Endothelial cell of umbilical vein (primary cell): ENCODE measurements at regions not wholly inside any gene's neighbourhood (a gene's known extent, or its start where the extent isn't known, plus 50 kb on each side); places are given as distances from the start of the nearest gene placed in this dataset.

ENCODE experiments used
- BruUV-seq: library from RNA; stranded (reverse); fragments of 400-500 nt; replicated peaks from 2 replicates; lab custom pipeline; 2021; lab: Mats Ljungman, UMichigan
- CTCF ChIA-PET: fragments of 300-600, 350-600 bp; sonication (Branson Sonifier 250); formaldehyde crosslinking; loops from one replicate; lab custom pipeline; 2021; ENCODE audit warnings: antibody characterized with exemption, inconsistent platforms; lab: Charles Lee
- POLR2A ChIA-PET: fragments of 300-600, 350-600 bp; sonication (Branson Sonifier 250); formaldehyde crosslinking; loops from one replicate; lab custom pipeline; 2021; ENCODE audit warnings: antibody characterized with exemption, inconsistent platforms; lab: Charles Lee
- DNase-seq: peaks from one replicate; pipeline ENCODE4 v3.0.0-alpha.2; 2011; ENCODE audit warnings: low read depth, low spot score
- FAIRE-seq: peaks from 2 replicates; lab custom pipeline; 2011; peaks lifted over from hg19 to GRCh38; lab: Jason Lieb, UNC
- H2AFZ ChIP-seq: 2 replicates; pipeline ENCODE4 v1.6.0; 2012; ENCODE audit warnings: low read depth, low read length, control low read depth, inconsistent platforms
- H3K27ac ChIP-seq: 2 replicates; pipeline ENCODE4 v1.5.1; 2011; ENCODE audit warnings: low read depth, mild to moderate bottlenecking, control low read depth, low read length, moderate library complexity; ENCODE audit not compliant: insufficient read depth
- H3K27me3 ChIP-seq, 2 experiments: 2 replicates each; pipeline versions ENCODE4 v1.6.0 to v1.6.1; 2011; ENCODE audit warnings: low read length in 2 of 2, mixed read lengths in 1 of 2; ENCODE audit not compliant: control insufficient read depth in 2 of 2, insufficient read depth in 2 of 2
- H3K36me3 ChIP-seq, 2 experiments: 2 replicates in 1 of 2; 3 replicates in 1 of 2; pipeline ENCODE4 v1.5.1; 2011; ENCODE audit warnings: low read length in 2 of 2, mild to moderate bottlenecking in 1 of 2, moderate library complexity in 1 of 2; ENCODE audit not compliant: control insufficient read depth in 2 of 2, insufficient read depth in 2 of 2; ENCODE audit errors: extremely low read depth in 1 of 2
- H3K4me1 ChIP-seq: 3 replicates; pipeline ENCODE4 v1.5.1; 2011; ENCODE audit warnings: mild to moderate bottlenecking, low read length; ENCODE audit not compliant: control insufficient read depth, insufficient read depth; ENCODE audit errors: extremely low read depth
- H3K4me2 ChIP-seq: 2 replicates; pipeline ENCODE4 v1.6.1; 2011; ENCODE audit warnings: low read length, control low read depth, mixed read lengths; ENCODE audit not compliant: insufficient read depth
- H3K4me3 ChIP-seq, 3 experiments: fragments of 200-600 bp in 1 of 3; sonication (generic), shearing (Covaris generic) in 1 of 3; replicated peaks in 1 of 3; 2 replicates each; pipeline ENCODE4 v1.5.1; 2011 to 2016; ENCODE audit warnings: control low read depth in 3 of 3, low read length in 3 of 3, mild to moderate bottlenecking in 2 of 3, inconsistent platforms in 1 of 3, low read depth in 1 of 3, moderate library complexity in 1 of 3; ENCODE audit not compliant: insufficient read depth in 1 of 3
- H3K79me2 ChIP-seq: 2 replicates; pipeline ENCODE4 v1.6.0; 2012; ENCODE audit warnings: low read length, inconsistent platforms; ENCODE audit not compliant: control insufficient read depth, insufficient read depth
- H3K9ac ChIP-seq: replicated peaks from 2 replicates; pipeline ENCODE3; 2011; ENCODE audit warnings: low read length, control low read depth; ENCODE audit not compliant: insufficient read depth; ENCODE audit errors: extremely low read depth
- H3K9me1 ChIP-seq: replicated peaks from 3 replicates; pipeline ENCODE4 v1.6.0; 2011; ENCODE audit warnings: mild to moderate bottlenecking, low read length; ENCODE audit not compliant: control insufficient read depth, insufficient read depth; ENCODE audit errors: extremely low read depth
- H3K9me3 ChIP-seq: replicated peaks from 2 replicates; pipeline ENCODE4 v1.5.1; 2012; ENCODE audit warnings: low read length, inconsistent platforms; ENCODE audit not compliant: control insufficient read depth, insufficient read depth
- H4K20me1 ChIP-seq: replicated peaks from 2 replicates; pipeline ENCODE3; 2011; ENCODE audit warnings: mild to moderate bottlenecking, low read length; ENCODE audit not compliant: control insufficient read depth, insufficient read depth; ENCODE audit errors: extremely low read depth
- CTCF ChIP-seq, 2 donors: IDR thresholded peaks; 1 replicate in 1 of 2; 2 replicates in 1 of 2; pipeline ENCODE4 v1.5.1; 2011; ENCODE audit warnings: low read length in 2 of 2, mild to moderate bottlenecking in 2 of 2, moderate library complexity in 2 of 2, control low read depth in 1 of 2, inconsistent platforms in 1 of 2, low read depth in 1 of 2; ENCODE audit not compliant: insufficient read depth in 1 of 2; ENCODE audit errors: extremely low read depth in 1 of 2
- EZH2 ChIP-seq: IDR thresholded peaks from 2 replicates; pipeline ENCODE4 v1.6.1; 2012; ENCODE audit warnings: borderline replicate concordance, low read depth, mild to moderate bottlenecking, moderate library complexity, low read length, inconsistent platforms; ENCODE audit not compliant: severe bottlenecking
- FOS ChIP-seq: IDR thresholded peaks from 2 replicates; pipeline ENCODE4 v1.6.1; 2011; ENCODE audit warnings: mild to moderate bottlenecking, low read length, moderate library complexity, borderline replicate concordance; ENCODE audit not compliant: insufficient read depth
- GATA2 ChIP-seq: IDR thresholded peaks from 2 replicates; pipeline ENCODE4 v1.7.0; 2011; ENCODE audit warnings: low read depth, mild to moderate bottlenecking, moderate library complexity, mixed read lengths, low read length; ENCODE audit not compliant: insufficient read length, insufficient read depth
- JUN ChIP-seq: IDR thresholded peaks from 2 replicates; pipeline ENCODE4 v1.6.1; 2011; ENCODE audit warnings: borderline replicate concordance, low read depth; ENCODE audit not compliant: insufficient read length, insufficient read depth
- MYC ChIP-seq: IDR thresholded peaks from one replicate; pipeline ENCODE4 v1.6.1; 2011; ENCODE audit warnings: mild to moderate bottlenecking, low read depth, low read length
- POLR2A ChIP-seq: IDR thresholded peaks from 2 replicates; pipeline ENCODE4 v1.6.1; 2012; ENCODE audit warnings: low read depth, mild to moderate bottlenecking, control low read depth, low read length
- POLR2AphosphoS5 ChIP-seq: IDR thresholded peaks from 2 replicates; pipeline ENCODE4 v1.6.1; 2012; ENCODE audit warnings: low read depth, mild to moderate bottlenecking, control low read depth, low read length, moderate library complexity; ENCODE audit not compliant: insufficient read depth
- dilution Hi-C: fragments of 300-500 bp; cut with MboI; formaldehyde crosslinking; loops from one replicate; pipeline ENCODE4 v1.15.0; 2019; ENCODE audit warnings: low sequenced_read_pairs; ENCODE audit not compliant: extremely low pct_ligation_motif_present
- intact Hi-C: fragments of 100-400 bp; cut with micrococcal nuclease; formaldehyde crosslinking; loops from one replicate; pipeline ENCODE4 v1.10.0; 2022
- TF ChIP-seq, protein P1 (sequence below): IDR thresholded peaks from 2 replicates; pipeline ENCODE4 v1.6.1; 2011; ENCODE audit not compliant: insufficient read depth, insufficient read length

GRCh38 chr12:47373554-47374150, 293.9 kb upstream of the AMIGO2 start:
- dilution Hi-C loops: no loop called here
- Histone ChIP-seq H3K9me3 (no peaks in the 10 kb centered on the region), H3K27me3 (no peaks in the 10 kb centered on the region), H3K27ac (no peak overlapping the region), H4K20me1 (no peaks in the 10 kb centered on the region), H3K4me1 (peaks cover 17% of the 10 kb centered on the region), H3K79me2 (no peaks in the 10 kb centered on the region), H3K36me3 (no peaks in the 10 kb centered on the region), H3K9ac (no peak overlapping the region), H2AFZ (no peak overlapping the region), H3K4me2 (no peak overlapping the region), H3K9me1 (no peaks in the 10 kb centered on the region), H3K4me3 (no peak overlapping the region)
- ChIA-PET CTCF (interaction anchor here (1.0 kb wide), 1 partner anchor 24 kb away, joined by 4 read pairs; no protein-coding TSS in a partner anchor), POLR2A (no interaction called here)
- DNase-seq (peak; percentile 36), FAIRE-seq (no peak)
- BruUV-seq: no TSS peak
- intact Hi-C loops: no loop called here
- no peak for TF ChIP-seq FOS
- TF ChIP-seq GATA2: no peak
- TF ChIP-seq, protein P1, sequence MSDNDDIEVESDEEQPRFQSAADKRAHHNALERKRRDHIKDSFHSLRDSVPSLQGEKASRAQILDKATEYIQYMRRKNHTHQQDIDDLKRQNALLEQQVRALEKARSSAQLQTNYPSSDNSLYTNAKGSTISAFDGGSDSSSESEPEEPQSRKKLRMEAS: no peak
- TF ChIP-seq MYC: no peak
- no peak for TF ChIP-seq POLR2A
- TF ChIP-seq POLR2AphosphoS5: no peak
- no peak for TF ChIP-seq EZH2
- no peak for TF ChIP-seq JUN
- no peak for TF ChIP-seq CTCF (IDR thresholded peaks at IDR 0.05; ENCODE audit: extremely low read depth in 1 of 2, insufficient read depth in 1 of 2, low read depth in 1 of 2, low read length in 2 of 2)
